ENCODE measurements at regions not wholly inside any gene's neighbourhood (a gene's known extent, or its start where the extent isn't known, plus 50 kb on each side); places are given as distances from the start of the nearest gene placed in this dataset.
A peak's percentile ranks its signal among the peaks of the same experiment; 100 is the strongest.

DNA sequence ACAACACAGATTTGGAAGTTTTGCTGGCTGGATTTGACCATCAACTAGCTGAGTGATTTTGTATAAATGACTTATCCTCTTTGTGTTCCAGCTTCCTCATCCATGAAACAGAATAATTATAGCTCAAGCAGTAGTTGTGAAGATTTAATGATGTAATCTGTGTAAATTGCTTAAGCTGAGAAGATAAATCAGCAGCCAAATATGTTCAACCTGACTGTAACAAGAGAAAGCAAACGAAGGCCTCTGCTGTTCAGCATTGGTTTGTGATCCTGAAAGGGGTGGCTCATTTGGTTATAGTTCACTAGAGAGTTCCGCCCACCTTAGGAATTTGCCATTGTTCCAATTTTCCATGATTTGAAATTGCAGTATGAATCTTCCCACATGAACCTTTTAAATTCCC, 75.7 kb upstream of the CCDC112 start:
- DNase-seq, result no peak

DNA sequence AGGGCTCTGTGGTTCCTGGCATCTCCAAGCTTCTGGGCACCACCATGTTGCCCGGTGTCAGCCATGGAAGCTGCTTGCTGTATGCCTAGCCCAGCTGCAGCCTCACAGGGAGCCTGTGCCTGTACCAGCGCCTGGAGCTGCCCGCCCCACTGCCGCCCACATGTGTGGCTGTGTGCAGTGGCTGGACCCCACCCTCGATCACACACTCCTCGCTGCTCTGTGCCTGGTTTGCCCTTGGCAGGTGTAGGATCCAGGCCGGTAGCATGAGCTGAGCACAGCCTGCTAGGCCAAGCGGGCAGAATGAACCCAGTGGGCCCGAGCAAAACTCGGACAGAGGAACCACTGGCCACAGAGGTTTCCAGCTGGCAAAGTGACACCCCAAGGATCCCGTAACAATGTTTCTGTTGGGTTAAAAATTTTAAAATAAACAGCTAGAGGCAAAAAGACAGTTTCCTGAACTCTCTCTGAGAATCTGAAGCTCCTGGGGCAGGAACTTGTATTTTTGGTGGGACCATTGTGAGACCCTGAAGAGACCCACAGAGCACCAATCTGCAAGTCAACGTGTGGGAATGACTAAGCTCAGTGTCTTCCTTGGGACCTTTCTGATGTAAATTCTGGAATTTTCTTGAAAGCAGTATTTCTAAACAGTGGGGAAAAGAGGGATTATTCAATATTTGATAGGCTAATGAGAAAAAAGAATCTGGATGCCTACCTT, 73.1 kb upstream of the CCDC112 start:
- DNase-seq, result no peak

- DNase-seq, result peak; percentile 68
Measured at GRCh38 chr5:115366223-115366622, 69.8 kb upstream of the CCDC112 start.

- DNase-seq, result no peak
Measured at GRCh38 chr5:115363879-115364278, 67.4 kb upstream of the CCDC112 start.

DNA sequence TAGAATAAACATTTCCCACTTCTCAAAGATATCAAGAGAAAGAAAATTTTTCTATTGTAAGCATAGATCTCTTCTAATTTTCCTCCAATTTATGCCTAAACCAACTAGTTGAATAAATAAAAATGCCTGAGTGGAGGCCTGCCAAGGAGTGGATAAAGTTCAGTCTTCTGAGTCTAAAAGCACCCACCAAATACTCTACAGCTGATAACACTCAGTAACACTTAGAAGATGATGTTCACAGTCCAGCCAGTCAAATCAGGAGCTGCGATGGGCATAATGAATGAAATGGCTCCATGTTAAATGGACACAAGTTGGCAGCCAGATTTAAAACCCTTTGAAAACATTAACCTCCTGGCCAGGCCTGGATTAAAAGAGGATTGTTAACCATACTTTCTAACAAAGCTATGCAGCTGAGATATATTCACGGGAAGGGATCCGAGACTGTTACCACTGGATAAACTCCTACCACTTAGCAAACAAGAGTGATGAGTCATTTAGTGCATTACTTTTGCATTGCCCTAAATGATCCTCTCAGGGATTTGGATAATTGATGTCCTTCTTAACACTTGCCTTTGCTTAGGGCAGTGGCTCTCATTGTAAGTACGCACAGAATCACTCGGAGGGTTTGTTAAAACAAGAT, 63.7 kb upstream of the CCDC112 start:
- no peak for DNase-seq

DNA sequence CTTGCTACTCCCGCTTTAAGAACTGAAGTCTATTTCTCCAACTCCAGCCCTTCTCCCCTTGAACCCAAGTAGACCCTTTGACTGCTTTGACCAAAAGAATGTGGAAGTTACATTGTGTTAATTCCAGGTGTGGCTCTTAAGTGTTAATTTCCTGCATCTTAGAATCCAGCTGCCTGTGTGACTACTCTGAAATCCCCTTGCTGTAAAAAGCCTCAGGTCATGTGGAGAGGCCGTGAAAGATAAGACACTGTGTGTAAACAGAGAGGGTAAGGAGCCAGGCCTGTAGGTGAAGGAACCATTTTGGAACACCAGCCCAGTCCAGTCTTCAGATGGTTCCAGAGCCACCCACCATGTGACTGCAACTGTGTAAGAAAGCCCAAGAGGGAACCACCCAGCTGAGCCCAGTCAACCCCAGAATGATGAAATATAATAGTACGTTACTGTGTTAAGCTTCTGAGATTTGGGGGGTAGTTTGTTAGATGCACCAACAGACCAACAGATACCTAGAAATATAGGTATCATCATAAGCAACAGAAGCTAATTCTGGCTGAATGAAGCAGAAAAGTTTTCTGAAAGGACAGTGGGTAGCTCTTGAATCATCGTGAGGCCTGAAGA, 59.4 kb upstream of the CCDC112 start:
- DNase-seq, result no peak

DNA sequence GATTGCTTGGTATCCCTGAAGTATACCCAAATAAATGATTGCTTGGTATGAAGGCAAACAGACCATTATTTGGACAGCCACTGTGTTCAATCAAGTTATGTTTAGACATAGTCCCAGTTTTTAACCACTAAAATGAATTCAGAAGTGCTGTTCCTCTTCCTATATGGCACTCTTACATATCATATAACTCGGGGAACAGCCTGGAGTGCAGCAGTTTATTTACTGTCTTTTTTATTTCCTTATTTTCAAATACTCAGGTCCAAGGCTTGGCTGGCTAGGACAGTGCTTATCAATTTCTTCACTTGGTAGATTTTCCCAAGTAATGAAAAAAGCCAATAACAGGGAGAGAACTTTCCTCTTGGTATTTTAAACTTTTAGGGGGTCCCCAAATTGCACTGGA, 58.6 kb upstream of the CCDC112 start:
- DNase-seq, result no peak

DNA sequence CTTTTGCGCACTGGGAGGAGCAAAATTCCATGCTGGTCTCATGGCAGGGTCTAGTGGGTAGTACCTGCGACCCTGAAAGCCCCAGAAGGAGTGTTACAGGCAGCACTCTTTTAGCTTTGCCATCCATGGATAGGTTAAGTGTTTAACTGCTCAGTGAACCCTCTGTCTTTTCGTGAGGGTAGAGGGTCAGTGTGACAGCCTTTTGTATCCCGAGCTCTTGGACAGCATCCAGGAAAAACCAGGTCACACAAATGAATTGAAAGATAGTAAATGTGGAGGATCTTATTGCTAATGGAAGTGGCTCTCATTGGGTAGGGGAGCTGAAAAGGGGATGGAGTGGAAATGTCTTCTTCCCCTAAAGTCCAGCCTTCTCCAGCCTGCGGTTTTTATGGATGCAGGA, 57.8 kb upstream of the CCDC112 start:
- DNase-seq, result no peak

- DNase-seq, result no peak
Measured at GRCh38 chr5:115352571-115352970, 56.1 kb upstream of the CCDC112 start.

GRCh38 chr5:115351356-115352195, 55.1 kb upstream of the CCDC112 start:
- no peak for DNase-seq

DNA sequence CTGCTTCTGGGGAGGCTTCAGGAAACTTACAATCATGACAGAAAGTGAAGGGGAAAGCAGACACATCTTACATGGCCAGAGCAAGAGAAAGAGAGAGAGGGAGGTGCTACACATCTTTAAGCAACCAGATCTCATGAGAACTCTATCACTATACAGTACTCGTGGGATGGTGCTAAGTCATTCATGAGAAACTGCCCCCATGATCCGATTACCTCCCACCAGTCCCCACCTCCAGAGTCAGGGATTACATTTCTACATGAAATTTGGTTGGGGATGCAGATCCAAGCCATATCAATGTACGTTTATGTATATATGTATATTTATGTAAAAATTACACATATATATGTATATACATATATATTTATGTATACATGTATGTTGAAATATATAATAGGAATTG, 54.4 kb upstream of the CCDC112 start:
- no peak for DNase-seq

GRCh38 chr5:115349001-115349817, 52.8 kb upstream of the CCDC112 start:
- DNase-seq, result no peak

DNA sequence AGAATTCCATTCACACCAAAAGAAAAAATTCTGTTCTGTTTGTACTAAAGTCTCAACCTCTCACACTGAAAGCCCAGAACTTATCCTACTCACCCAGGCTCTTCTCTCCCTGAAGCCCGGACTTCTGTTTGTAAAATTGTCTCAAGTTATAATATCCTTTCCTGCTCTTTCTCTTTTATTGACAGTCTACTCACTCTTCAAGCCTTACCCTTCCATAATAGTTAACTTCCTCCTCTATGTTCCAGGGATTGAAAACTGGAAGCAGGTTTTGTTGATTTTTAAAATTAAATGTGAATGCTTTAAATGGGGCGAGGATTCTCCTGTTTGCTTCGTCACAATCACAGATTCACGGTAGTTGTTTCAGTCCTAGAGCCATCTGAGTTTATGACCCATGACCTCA, 51.7 kb upstream of the CCDC112 start:
- no peak for DNase-seq
